Heart left ventricle (tissue), 13 donors: ENCODE measurements at regions not wholly inside any gene's neighbourhood (a gene's known extent, or its start where the extent isn't known, plus 50 kb on each side); places are given as distances from the start of the nearest gene placed in this dataset.

ENCODE experiments used
- CTCF ChIP-seq, 12 donors: fragments of 200-600 bp; sonication (generic) in 4 of 12; IDR thresholded peaks; one replicate each; pipeline versions ENCODE4 v1.5.0 to v1.8.0; 2018 to 2022; ENCODE audit warnings: antibody characterized with exemption in 12 of 12, mild to moderate bottlenecking in 5 of 12
- POLR2A ChIP-seq, 2 donors: fragments of 450-650 bp; IDR thresholded peaks; one replicate each; pipeline ENCODE4 v1.6.1; 2017; ENCODE audit warnings: antibody characterized with exemption in 2 of 2, mild to moderate bottlenecking in 2 of 2, moderate library complexity in 2 of 2
- donor health status: ischemic (EF 13 %, LVEDD 7.1; RV severe dilation, severe dysfunction).
- donor health status: DM: no; HTN: yes; CAD: no.
- donor health status: DM: no; HTN: no; CAD: no.
- donor health status: ischemic (EF 25% LVEDD 6.9; RV normal size, moderate dysfunction).
- donor health status: ischemic (EF 25% LVEDD 5.7; RV mildly dilated, moderate dysfunction).
- donor health status: ischemic (EF 35%, LVEDD 5.7; RV mildly dilated, moderate dysfunction).
- donor health status: nonischemic (EF 11% LVEDD 7.7; RV severe dilation, severe dysfunction).
- donor health status: DM: yes; HTN: yes; CAD: no.
- donor health status: PGD.
- donor health status: ischemic (EF 29% LVEDD 5.4; RV normal size, mild dysfunction).
- donor health status: nonischemic (EF 23%, LVEDD 6.1; RV moderate dilation, normal function).

GRCh38 chr1:218945050-218945449 is 228.6 kb upstream of the LYPLAL1 start:
- no peak for TF ChIP-seq CTCF (IDR thresholded peaks at IDR 0.05)
- TF ChIP-seq POLR2A (IDR thresholded peaks at IDR 0.05), result no peak
